ENCODE measurements at regions not wholly inside any gene's neighbourhood (a gene's known extent, or its start where the extent isn't known, plus 50 kb on each side); places are given as distances from the start of the nearest gene placed in this dataset.

- Histone ChIP-seq H3K9me2 (replicated peaks; ENCODE audit: insufficient read depth, low read length) (no peaks in the 10 kb centered on the region), H3K27me3 (ENCODE audit: low read length) (no peaks in the 10 kb centered on the region), H3K4me3 (ENCODE audit: insufficient read depth, low read length, poor library complexity, severe bottlenecking) (no peak overlapping the region), H3K9ac (ENCODE audit: low read length) (no peak overlapping the region), H3K27ac (ENCODE audit: low read depth, low read length) (no peak overlapping the region), H3K4me2 (ENCODE audit: low read depth, low read length, poor library complexity, severe bottlenecking) (no peak overlapping the region), H3F3A (ENCODE audit: insufficient read depth) (no peaks in the 10 kb centered on the region), H3K79me2 (ENCODE audit: insufficient read depth, low read length) (no peaks in the 10 kb centered on the region), H3K36me3 (ENCODE audit: low read length) (no peaks in the 10 kb centered on the region), H2AFZ (ENCODE audit: low read depth, low read length, severe bottlenecking) (no peak overlapping the region), H3K9me3 (ENCODE audit: insufficient read depth, low read length) (no peaks in the 10 kb centered on the region), H4K20me1 (ENCODE audit: low read depth, low read length) (no peaks in the 10 kb centered on the region)
- TF ChIP-seq CTCF (IDR thresholded peaks at IDR 0.05; ENCODE audit: insufficient read depth, low read length, poor library complexity, severe bottlenecking) (peak; percentile 39), EZH2phosphoT487 (conservative IDR thresholded peaks at IDR 0.05; ENCODE audit: low read length) (no peak)
Observed at GRCh38 chr1:58155418-58156123, 391.0 kb downstream of the OMA1 start.

GRCh38 chr1:58154256-58154655 is 392.3 kb downstream of the OMA1 start:
- no peaks in the 10 kb centered on the region for H4K20me1 ChIP-seq (ENCODE audit: low read depth, low read length)
- H3K9me3 ChIP-seq (ENCODE audit: insufficient read depth, low read length): no peaks in the 10 kb centered on the region
- TF ChIP-seq CTCF (IDR thresholded peaks at IDR 0.05; ENCODE audit: insufficient read depth, low read length, poor library complexity, severe bottlenecking) (no peak), EZH2phosphoT487 (conservative IDR thresholded peaks at IDR 0.05; ENCODE audit: low read length) (no peak)
- no peaks in the 10 kb centered on the region for H3K27me3 ChIP-seq (ENCODE audit: low read length)
- no peaks in the 10 kb centered on the region for H3F3A ChIP-seq (ENCODE audit: insufficient read depth)
- H3K9me2 ChIP-seq (replicated peaks; ENCODE audit: insufficient read depth, low read length): no peaks in the 10 kb centered on the region
- H3K4me3 ChIP-seq (ENCODE audit: insufficient read depth, low read length, poor library complexity, severe bottlenecking): no peak overlapping the region
- H3K9ac ChIP-seq (ENCODE audit: low read length): no peak overlapping the region
- H3K79me2 ChIP-seq (ENCODE audit: insufficient read depth, low read length): no peaks in the 10 kb centered on the region
- no peak overlapping the region for H3K4me2 ChIP-seq (ENCODE audit: low read depth, low read length, poor library complexity, severe bottlenecking)
- H3K27ac ChIP-seq (ENCODE audit: low read depth, low read length): no peak overlapping the region
- H2AFZ ChIP-seq (ENCODE audit: low read depth, low read length, severe bottlenecking): no peak overlapping the region
- H3K36me3 ChIP-seq (ENCODE audit: low read length): no peaks in the 10 kb centered on the region

GRCh38 chr1:58152697-58153096 is 393.8 kb downstream of the OMA1 start:
- no peaks in the 10 kb centered on the region for H3K27me3 ChIP-seq (ENCODE audit: low read length)
- H3K36me3 ChIP-seq (ENCODE audit: low read length): no peaks in the 10 kb centered on the region
- no peak overlapping the region for H3K4me3 ChIP-seq (ENCODE audit: insufficient read depth, low read length, poor library complexity, severe bottlenecking)
- H3F3A ChIP-seq (ENCODE audit: insufficient read depth): no peaks in the 10 kb centered on the region
- TF ChIP-seq EZH2phosphoT487 (conservative IDR thresholded peaks at IDR 0.05; ENCODE audit: low read length) (no peak), CTCF (IDR thresholded peaks at IDR 0.05; ENCODE audit: insufficient read depth, low read length, poor library complexity, severe bottlenecking) (no peak)
- H3K9me3 ChIP-seq (ENCODE audit: insufficient read depth, low read length): no peaks in the 10 kb centered on the region
- no peak overlapping the region for H3K9ac ChIP-seq (ENCODE audit: low read length)
- H4K20me1 ChIP-seq (ENCODE audit: low read depth, low read length): no peaks in the 10 kb centered on the region
- no peak overlapping the region for H3K4me2 ChIP-seq (ENCODE audit: low read depth, low read length, poor library complexity, severe bottlenecking)
- no peak overlapping the region for H2AFZ ChIP-seq (ENCODE audit: low read depth, low read length, severe bottlenecking)
- no peak overlapping the region for H3K27ac ChIP-seq (ENCODE audit: low read depth, low read length)
- H3K9me2 ChIP-seq (replicated peaks; ENCODE audit: insufficient read depth, low read length): no peaks in the 10 kb centered on the region
- H3K79me2 ChIP-seq (ENCODE audit: insufficient read depth, low read length): no peaks in the 10 kb centered on the region
